Body of pancreas (tissue), 4 donors: ENCODE measurements at regions not wholly inside any gene's neighbourhood (a gene's known extent, or its start where the extent isn't known, plus 50 kb on each side); places are given as distances from the start of the nearest gene placed in this dataset.

Source experiments
- CTCF ChIP-seq, 7 experiments: fragments of 450-650 bp in 4 of 7; fragments of 200-600 bp in 3 of 7; sonication (generic) in 3 of 7; IDR thresholded peaks; one replicate each; pipeline ENCODE4 v1.5.1; 2016 to 2019; ENCODE audit warnings: antibody characterized with exemption in 7 of 7
- POLR2A ChIP-seq, 3 donors: fragments of 450-650 bp; IDR thresholded peaks; one replicate each; pipeline ENCODE4 v1.6.1; 2016; ENCODE audit warnings: antibody characterized with exemption in 3 of 3, mild to moderate bottlenecking in 2 of 3

DNA sequence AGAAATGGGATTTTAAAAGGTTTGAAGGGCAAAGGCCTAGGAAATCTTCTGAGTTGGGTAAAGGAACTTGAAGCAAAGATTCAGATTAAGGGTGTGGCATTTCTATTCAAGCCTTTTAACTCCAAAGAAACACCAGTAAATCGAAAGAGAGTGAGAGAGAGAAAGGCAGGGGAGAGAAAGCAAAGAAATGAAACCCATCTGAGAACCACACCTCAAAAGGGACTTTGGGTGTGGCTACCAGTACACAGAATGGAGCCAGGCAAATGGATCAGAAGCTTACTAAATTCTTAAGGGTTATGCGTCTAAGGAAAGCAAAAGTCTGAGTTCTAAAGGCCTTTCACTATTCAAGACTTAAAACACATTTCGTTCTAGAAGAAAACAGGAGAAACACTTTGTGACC is 277.4 kb downstream of the BCL11B start:
- TF ChIP-seq CTCF (IDR thresholded peaks at IDR 0.05) (no peak), POLR2A (IDR thresholded peaks at IDR 0.05) (no peak)
